ENCODE measurements at regions not wholly inside any gene's neighbourhood (a gene's known extent, or its start where the extent isn't known, plus 50 kb on each side); places are given as distances from the start of the nearest gene placed in this dataset.

DNA sequence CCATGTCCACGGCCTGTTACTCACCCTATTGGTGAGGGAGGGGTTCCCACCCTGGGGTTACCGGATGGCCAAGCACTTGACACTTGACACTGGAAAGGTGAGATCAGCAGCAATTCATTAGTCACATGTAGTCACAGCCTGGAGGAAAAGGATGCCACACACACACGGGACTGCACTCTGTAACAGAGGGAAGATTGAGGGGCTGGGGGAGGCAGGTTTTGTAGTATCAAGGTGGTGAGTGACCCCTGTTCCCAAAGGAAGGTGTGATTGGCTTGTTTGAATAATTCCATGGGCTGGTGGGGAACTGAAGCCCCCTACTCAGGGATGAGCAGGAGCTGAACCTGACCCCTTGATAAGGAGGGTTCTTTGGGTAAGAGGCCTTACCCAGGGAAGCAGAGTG is 96.0 kb upstream of the HELT start:
- no peak for DNase-seq (ENCODE audit: low read depth)
- TF ChIP-seq, protein P1, sequence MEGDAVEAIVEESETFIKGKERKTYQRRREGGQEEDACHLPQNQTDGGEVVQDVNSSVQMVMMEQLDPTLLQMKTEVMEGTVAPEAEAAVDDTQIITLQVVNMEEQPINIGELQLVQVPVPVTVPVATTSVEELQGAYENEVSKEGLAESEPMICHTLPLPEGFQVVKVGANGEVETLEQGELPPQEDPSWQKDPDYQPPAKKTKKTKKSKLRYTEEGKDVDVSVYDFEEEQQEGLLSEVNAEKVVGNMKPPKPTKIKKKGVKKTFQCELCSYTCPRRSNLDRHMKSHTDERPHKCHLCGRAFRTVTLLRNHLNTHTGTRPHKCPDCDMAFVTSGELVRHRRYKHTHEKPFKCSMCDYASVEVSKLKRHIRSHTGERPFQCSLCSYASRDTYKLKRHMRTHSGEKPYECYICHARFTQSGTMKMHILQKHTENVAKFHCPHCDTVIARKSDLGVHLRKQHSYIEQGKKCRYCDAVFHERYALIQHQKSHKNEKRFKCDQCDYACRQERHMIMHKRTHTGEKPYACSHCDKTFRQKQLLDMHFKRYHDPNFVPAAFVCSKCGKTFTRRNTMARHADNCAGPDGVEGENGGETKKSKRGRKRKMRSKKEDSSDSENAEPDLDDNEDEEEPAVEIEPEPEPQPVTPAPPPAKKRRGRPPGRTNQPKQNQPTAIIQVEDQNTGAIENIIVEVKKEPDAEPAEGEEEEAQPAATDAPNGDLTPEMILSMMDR (conservative IDR thresholded peaks at IDR 0.05; ENCODE audit: control insufficient read depth, insufficient read depth, low read depth, low read length), result no peak
- no peak overlapping the region for H3K4me3 ChIP-seq (ENCODE audit: control insufficient read depth, low read depth, low read length)

DNA sequence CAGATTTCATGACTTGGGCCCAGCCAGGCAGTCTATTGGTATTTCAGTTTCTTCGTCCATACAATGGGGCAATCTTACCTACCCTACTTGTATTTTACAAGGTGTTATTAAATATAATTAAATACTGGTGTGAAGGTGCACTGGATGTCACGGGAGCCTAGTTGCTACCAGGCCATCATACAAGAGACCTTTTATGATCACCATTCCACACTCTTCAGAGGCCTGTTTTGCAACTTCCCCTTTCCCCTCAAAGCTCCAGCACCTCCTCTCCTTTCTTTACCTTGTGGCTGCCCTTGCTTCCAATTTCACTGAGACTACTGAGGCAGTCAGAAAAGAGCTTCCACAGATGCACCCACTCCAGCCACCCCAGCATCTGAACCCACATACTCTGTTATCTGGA is 93.8 kb upstream of the HELT start:
- H3K4me3 ChIP-seq (ENCODE audit: control insufficient read depth, low read depth, low read length), result no peak overlapping the region
- TF ChIP-seq, protein P1 (conservative IDR thresholded peaks at IDR 0.05; ENCODE audit: control insufficient read depth, insufficient read depth, low read depth, low read length), result no peak
- DNase-seq (ENCODE audit: low read depth), result no peak

DNA sequence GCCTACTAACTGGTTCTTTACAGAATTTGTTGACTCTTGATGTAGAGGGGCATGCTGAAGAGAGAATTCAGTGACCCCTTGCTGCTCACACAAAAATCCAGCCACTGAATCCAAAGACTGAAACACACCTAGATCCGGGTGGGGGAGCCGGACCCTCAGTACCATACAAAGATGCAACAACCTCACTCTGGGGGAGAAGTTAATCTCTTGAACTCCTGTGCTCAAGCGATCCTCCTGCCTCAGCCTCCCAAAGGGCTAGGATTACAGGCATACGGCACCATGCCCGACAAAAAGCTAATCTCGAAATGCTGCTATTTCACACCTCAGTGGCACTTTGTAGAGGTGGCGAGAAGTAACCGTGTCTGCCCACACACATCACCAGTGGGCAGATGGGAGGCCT is 88.8 kb upstream of the HELT start:
- H3K4me3 ChIP-seq (ENCODE audit: control insufficient read depth, low read depth, low read length), result no peak overlapping the region
- DNase-seq (ENCODE audit: low read depth), result no peak
- TF ChIP-seq, protein P1 (conservative IDR thresholded peaks at IDR 0.05; ENCODE audit: control insufficient read depth, insufficient read depth, low read depth, low read length), result no peak

DNA sequence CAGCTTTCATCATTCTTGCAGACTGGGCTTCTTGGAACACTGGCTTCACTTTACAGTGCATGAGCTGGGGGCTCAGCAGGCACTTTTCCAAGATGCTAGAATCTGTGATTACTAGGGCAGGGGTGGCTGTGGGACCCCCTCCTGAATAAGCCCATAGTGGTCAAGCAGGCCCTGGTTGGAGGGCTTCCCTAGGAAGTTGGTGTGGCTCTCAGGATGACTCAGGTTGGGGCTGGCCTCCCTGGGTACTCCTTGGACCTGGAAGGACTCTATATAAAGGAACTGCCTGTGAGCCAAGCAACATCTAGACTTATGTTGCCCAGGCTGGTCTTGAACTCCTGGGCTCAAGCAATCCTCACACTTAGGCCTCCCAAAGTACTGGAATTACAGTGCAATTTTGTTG is 88.3 kb upstream of the HELT start:
- TF ChIP-seq, protein P1 (conservative IDR thresholded peaks at IDR 0.05; ENCODE audit: control insufficient read depth, insufficient read depth, low read depth, low read length), result no peak
- DNase-seq (ENCODE audit: low read depth), result no peak
- H3K4me3 ChIP-seq (ENCODE audit: control insufficient read depth, low read depth, low read length), result no peak overlapping the region

DNA sequence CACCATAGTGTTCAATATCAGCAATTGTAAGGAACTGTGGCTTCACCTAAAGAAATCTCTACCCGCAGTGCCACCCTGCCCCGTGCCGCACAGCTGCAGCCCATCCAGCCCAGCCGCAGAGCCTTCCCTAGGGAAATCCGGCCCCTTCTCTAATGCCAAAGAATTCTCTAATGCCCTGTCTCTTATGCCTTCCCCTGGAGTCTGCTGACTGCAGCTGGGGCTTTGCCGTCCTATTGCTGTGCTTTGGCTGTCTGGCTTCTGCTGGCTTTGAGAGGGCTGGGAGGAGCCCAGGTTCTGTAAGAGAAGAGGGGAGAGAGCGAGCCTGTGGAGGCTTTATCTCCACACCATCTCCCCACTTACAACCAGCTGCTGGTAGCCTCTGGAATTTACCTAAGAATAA is 85.9 kb upstream of the HELT start:
- H3K4me3 ChIP-seq (ENCODE audit: control insufficient read depth, low read depth, low read length), result no peak overlapping the region
- DNase-seq (ENCODE audit: low read depth), result no peak
- TF ChIP-seq, protein P1 (conservative IDR thresholded peaks at IDR 0.05; ENCODE audit: control insufficient read depth, insufficient read depth, low read depth, low read length), result no peak

DNA sequence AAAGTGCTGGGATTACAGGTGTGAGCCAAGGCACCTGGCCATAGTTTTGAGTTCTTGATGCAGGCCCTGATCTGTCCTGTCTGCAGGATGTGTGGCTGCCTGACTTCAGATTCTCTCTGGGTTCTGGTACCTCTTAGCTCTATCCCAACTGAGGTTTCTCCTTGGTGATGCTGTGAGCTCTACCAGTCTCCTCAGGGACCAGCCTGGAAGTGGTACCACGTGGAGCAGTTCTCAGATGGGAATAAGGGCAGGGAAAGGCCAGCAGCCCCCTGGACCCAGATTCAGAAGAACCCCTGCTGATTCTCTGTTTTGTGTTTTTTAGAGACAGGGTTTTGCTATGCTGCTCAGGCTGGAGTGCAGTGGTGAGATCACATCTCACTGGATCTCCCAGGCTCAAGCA is 85.0 kb upstream of the HELT start:
- TF ChIP-seq, protein P1 (conservative IDR thresholded peaks at IDR 0.05; ENCODE audit: control insufficient read depth, insufficient read depth, low read depth, low read length), result no peak
- DNase-seq (ENCODE audit: low read depth), result no peak
- no peak overlapping the region for H3K4me3 ChIP-seq (ENCODE audit: control insufficient read depth, low read depth, low read length)

DNA sequence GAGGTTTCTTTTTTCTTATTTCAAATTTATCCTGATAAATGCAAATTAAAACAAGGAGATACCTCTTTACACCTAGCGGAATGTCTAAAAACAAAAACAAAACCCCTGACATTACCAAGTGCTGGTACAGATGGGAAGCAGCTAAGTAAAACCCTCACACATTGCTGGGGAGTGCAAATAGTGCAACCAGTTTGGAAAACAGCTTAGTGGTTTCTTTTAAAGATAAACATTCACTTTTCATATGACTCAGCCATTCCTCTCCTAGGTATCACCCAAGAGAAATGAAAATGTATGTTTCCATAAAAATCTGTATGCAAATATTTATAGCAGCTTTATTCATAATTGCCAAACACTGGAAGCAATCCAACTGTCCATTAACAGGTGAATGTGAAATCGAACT is 84.1 kb upstream of the HELT start:
- TF ChIP-seq, protein P1 (conservative IDR thresholded peaks at IDR 0.05; ENCODE audit: control insufficient read depth, insufficient read depth, low read depth, low read length), result no peak
- DNase-seq (ENCODE audit: low read depth), result no peak
- no peak overlapping the region for H3K4me3 ChIP-seq (ENCODE audit: control insufficient read depth, low read depth, low read length)

All from fibroblast of mammary gland (primary cell).